Activated T-cell treated with anti-CD3 and anti-CD28 coated beads for 4 hours (primary cell): ENCODE measurements at regions not wholly inside any gene's neighbourhood (a gene's known extent, or its start where the extent isn't known, plus 50 kb on each side); places are given as distances from the start of the nearest gene placed in this dataset.

Source experiments
- DNase-seq: peaks from one replicate; pipeline ENCODE4 v3.0.0-alpha.2; 2020

GRCh38 chr1:114219172-114219868 is 65.7 kb upstream of the SYT6 start:
- DNase-seq, result no peak

- DNase-seq, result no peak
Observed at GRCh38 chr1:114218361-114219171, 64.9 kb upstream of the SYT6 start.

GRCh38 chr1:114216431-114217173 is 62.9 kb upstream of the SYT6 start:
- DNase-seq, result no peak

- DNase-seq, result no peak
Observed at GRCh38 chr1:114215436-114215835, 61.8 kb upstream of the SYT6 start.

- no peak for DNase-seq
Observed at GRCh38 chr1:114214016-114214415, 60.3 kb upstream of the SYT6 start.

GRCh38 chr1:114209971-114210370 is 56.3 kb upstream of the SYT6 start:
- DNase-seq, result no peak

- no peak for DNase-seq
Observed at GRCh38 chr1:114208714-114209113, 55.0 kb upstream of the SYT6 start.

- no peak for DNase-seq
Observed at GRCh38 chr1:114208106-114208505, 54.4 kb upstream of the SYT6 start.

GRCh38 chr1:114207635-114208034 is 54.0 kb upstream of the SYT6 start:
- no peak for DNase-seq

- DNase-seq, result no peak
Observed at GRCh38 chr1:114206392-114206791, 52.7 kb upstream of the SYT6 start.

- no peak for DNase-seq
Observed at GRCh38 chr1:114203595-114204128, 50.0 kb upstream of the SYT6 start.
